ENCODE measurements at regions not wholly inside any gene's neighbourhood (a gene's known extent, or its start where the extent isn't known, plus 50 kb on each side); places are given as distances from the start of the nearest gene placed in this dataset.

GRCh38 chr14:29993143-29993542 is 65.5 kb upstream of the PRKD1 start:
- Histone ChIP-seq H4K20me1 (ENCODE audit: control insufficient read depth, insufficient read depth, insufficient read length) (no peaks in the 10 kb centered on the region), H4K91ac (ENCODE audit: insufficient read length, low read depth, low read length) (no peak overlapping the region), H3K4me2 (ENCODE audit: insufficient read depth, insufficient read length, low read length) (no peak overlapping the region), H3K9me3 (ENCODE audit: control insufficient read depth, low read depth, low read length) (no peaks in the 10 kb centered on the region), H3K18ac (ENCODE audit: insufficient read length, low read depth, low read length) (no peak overlapping the region), H2BK15ac (ENCODE audit: low read depth, low read length) (no peak overlapping the region), H2AFZ (ENCODE audit: low read length) (no peak overlapping the region), H3K9ac (ENCODE audit: extremely low read depth, insufficient read length, low read length) (no peak overlapping the region), H3K14ac (ENCODE audit: insufficient read depth, low read length) (no peak overlapping the region; the same call in 1 of the 2 replicates), H2BK12ac (ENCODE audit: insufficient read length, low read depth, low read length) (no peak overlapping the region), H3K23me2 (ENCODE audit: insufficient read length, low read depth, low read length, poor library complexity, severe bottlenecking) (no peaks in the 10 kb centered on the region), H3T11ph (ENCODE audit: low read length) (no peak overlapping the region), H2BK120ac (ENCODE audit: low read depth, low read length, poor library complexity, severe bottlenecking) (no peak overlapping the region), H2AK5ac (ENCODE audit: insufficient read length, low read length) (no peak overlapping the region), H3K27ac (ENCODE audit: insufficient read length, low read depth, low read length) (no peak overlapping the region), H2BK20ac (ENCODE audit: low read depth, low read length, poor library complexity, severe bottlenecking) (no peak overlapping the region), H3K4me1 (ENCODE audit: insufficient read depth, low read length) (no peaks in the 10 kb centered on the region), H3K23ac (ENCODE audit: insufficient read length, low read depth, low read length) (no peak overlapping the region), H3K56ac (ENCODE audit: insufficient read length, low read depth, low read length) (no peak overlapping the region), H4K8ac (replicated peaks; ENCODE audit: insufficient read length, low read depth, low read length) (no peak overlapping the region), H3K79me1 (ENCODE audit: insufficient read depth, low read depth, low read length, poor library complexity, severe bottlenecking) (no peaks in the 10 kb centered on the region), H3K27me3 (ENCODE audit: insufficient read depth, low read length) (no peaks in the 10 kb centered on the region), H4K5ac (ENCODE audit: insufficient read length, low read depth, low read length) (no peak overlapping the region), H2BK5ac (ENCODE audit: insufficient read length, low read length) (no peak overlapping the region), H3K79me2 (ENCODE audit: insufficient read depth, low read length) (no peaks in the 10 kb centered on the region), H3K4ac (ENCODE audit: low read depth, low read length) (no peak overlapping the region)
- WGBS (ENCODE audit: extremely low coverage, insufficient read length, low lambda C conversion rate): no CpG with 5 or more reads among the region's 2 CpGs
- no peak for TF ChIP-seq CTCF (conservative IDR thresholded peaks at IDR 0.05)
- Mint-ChIP-seq H3K4me1 (no peaks in the 10 kb centered on the region), H3K9me3 (no peaks in the 10 kb centered on the region), H3K27me3 (ENCODE audit: low read depth) (peaks cover 2% of the 10 kb centered on the region; the same call in 1 of the 2 replicates), H3K4me3 (no peak overlapping the region), H3K36me3 (ENCODE audit: insufficient read depth in 1 of 3, low read depth in 3 of 3) (no peaks in the 10 kb centered on the region), H3K27ac (no peak overlapping the region)
- DNase-seq: no peak

All from H9 (cell line).